NCI-H2029 treated with DMSO at 0.1 percent for 48 hours (cell line): ENCODE measurements at regions not wholly inside any gene's neighbourhood (a gene's known extent, or its start where the extent isn't known, plus 50 kb on each side); places are given as distances from the start of the nearest gene placed in this dataset.
"Not testable (repeated sequence)": the region's sequence is repeated elsewhere in the genome, so short reads cannot be mapped to it uniquely, and the experiment has no call there.

Source experiments
- DNase-seq: peaks from one replicate; lab custom pipeline; 2025; lab: John Stamatoyannopoulos, UW

- DNase-seq: not testable (repeated sequence)
Measured at GRCh38 chr10:55899472-55900147, 461.4 kb downstream of the ZWINT start.

- DNase-seq: no peak
Measured at GRCh38 chr10:55897490-55897921, 463.6 kb downstream of the ZWINT start.

- DNase-seq: no peak
Measured at GRCh38 chr10:55892276-55892675, 468.8 kb downstream of the ZWINT start.

GRCh38 chr10:55881588-55881987 is 479.5 kb downstream of the ZWINT start:
- DNase-seq: no peak

GRCh38 chr10:55873485-55873884 is 487.6 kb downstream of the ZWINT start:
- DNase-seq: no peak

GRCh38 chr10:55870186-55870585 is 490.9 kb downstream of the ZWINT start:
- DNase-seq: no peak

GRCh38 chr10:55867848-55868247 is 493.2 kb downstream of the ZWINT start:
- no peak for DNase-seq

GRCh38 chr10:55858730-55859129 is 502.3 kb downstream of the ZWINT start:
- no peak for DNase-seq

GRCh38 chr10:55852900-55853299 is 508.2 kb downstream of the ZWINT start:
- no peak for DNase-seq

- no peak for DNase-seq
Measured at GRCh38 chr10:55837273-55837672, 523.8 kb downstream of the ZWINT start.

- DNase-seq: no peak
Measured at GRCh38 chr10:55822096-55822495, 539.0 kb downstream of the ZWINT start.

- no peak for DNase-seq
Measured at GRCh38 chr10:55820478-55820877, 540.6 kb downstream of the ZWINT start.

GRCh38 chr10:55820071-55820470 is 541.0 kb downstream of the ZWINT start:
- no peak for DNase-seq

- no peak for DNase-seq
Measured at GRCh38 chr10:55813451-55814170, 547.4 kb downstream of the ZWINT start.

- no peak for DNase-seq
Measured at GRCh38 chr10:55803055-55803454, 558.0 kb downstream of the ZWINT start.

GRCh38 chr10:55801353-55801661 is 559.8 kb downstream of the ZWINT start:
- DNase-seq: no peak

- DNase-seq: no peak
Measured at GRCh38 chr10:55800602-55801352, 560.3 kb downstream of the ZWINT start.

- DNase-seq: no peak
Measured at GRCh38 chr10:55793024-55793423, 568.0 kb downstream of the ZWINT start.

- not testable (repeated sequence) for DNase-seq
Measured at GRCh38 chr10:55790276-55790675, 570.8 kb downstream of the ZWINT start.

GRCh38 chr10:55786461-55787050 is 574.5 kb downstream of the ZWINT start:
- no peak for DNase-seq

- DNase-seq: no peak
Measured at GRCh38 chr10:55782181-55782580, 578.9 kb downstream of the ZWINT start.

- no peak for DNase-seq
Measured at GRCh38 chr10:55766212-55766611, 594.8 kb downstream of the ZWINT start.

- DNase-seq: no peak
Measured at GRCh38 chr10:55750458-55750857, 610.6 kb downstream of the ZWINT start.
